ENCODE measurements at regions not wholly inside any gene's neighbourhood (a gene's known extent, or its start where the extent isn't known, plus 50 kb on each side); places are given as distances from the start of the nearest gene placed in this dataset.
"Not testable (repeated sequence)": the region's sequence is repeated elsewhere in the genome, so short reads cannot be mapped to it uniquely, and the experiment has no call there.

DNA sequence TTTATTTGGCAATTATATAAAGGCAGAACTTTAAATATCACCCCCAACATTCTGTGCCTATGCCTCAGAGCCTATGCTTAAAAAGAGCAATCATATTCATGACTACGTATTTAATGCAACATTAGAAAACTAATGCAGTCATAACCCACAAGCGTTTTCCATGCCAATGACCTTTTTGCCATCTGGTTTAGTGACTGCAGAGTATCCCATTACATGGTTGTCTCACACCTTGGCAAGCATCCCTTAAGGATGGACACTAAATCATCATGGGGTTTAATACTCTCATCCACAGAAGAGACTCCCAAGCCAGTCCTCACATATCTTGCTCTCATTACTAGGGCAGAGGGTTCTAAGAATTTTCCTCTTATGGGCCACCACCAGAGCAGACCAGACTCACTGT is 188.2 kb upstream of the PLGLB2 start:
- H3K4me3 ChIP-seq (ENCODE audit: low read depth, low read length); in situ Hi-C loops (cut with HindIII; ENCODE audit: low pct_ligation_motif_present, low sequenced_read_pairs); H3K36me3 ChIP-seq (replicated peaks): not testable (repeated sequence)

GRCh38 chr2:87565116-87565515 is 182.8 kb upstream of the PLGLB2 start:
- DNase-seq; in situ Hi-C loops (cut with HindIII; ENCODE audit: low pct_ligation_motif_present, low sequenced_read_pairs); H3K27me3 ChIP-seq (replicated peaks); H3K36me3 ChIP-seq (replicated peaks); H3K4me3 ChIP-seq (ENCODE audit: low read depth, low read length): not testable (repeated sequence)
- peak overlapping the region; percentile 31 for H3K27ac ChIP-seq

More for the DNA sequence above, 188.2 kb upstream of the PLGLB2 start:
- not testable (repeated sequence) for H3K27ac ChIP-seq; DNase-seq; H3K27me3 ChIP-seq (replicated peaks)

DNA sequence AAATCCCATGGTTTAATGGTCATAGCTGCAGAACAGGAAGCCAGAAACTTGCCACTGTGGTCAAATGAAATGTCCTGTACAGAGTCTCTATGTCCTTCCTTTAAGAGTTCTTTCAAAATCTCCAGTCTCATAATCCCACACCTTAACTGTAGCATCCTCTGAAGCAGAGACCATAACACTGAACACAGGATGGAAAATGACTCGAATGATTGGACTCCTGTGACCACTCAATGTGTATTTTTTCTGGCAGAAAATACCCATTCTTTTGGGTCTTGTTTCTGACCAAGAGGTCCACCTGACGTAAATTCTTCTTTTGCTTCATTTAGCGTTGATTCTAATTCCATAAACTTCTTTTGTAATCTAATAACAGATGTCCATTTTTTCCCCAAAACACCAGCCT is 181.4 kb upstream of the PLGLB2 start:
- DNase-seq; H3K4me3 ChIP-seq (ENCODE audit: low read depth, low read length); H3K27ac ChIP-seq; H3K27me3 ChIP-seq (replicated peaks); H3K36me3 ChIP-seq (replicated peaks); in situ Hi-C loops (cut with HindIII; ENCODE audit: low pct_ligation_motif_present, low sequenced_read_pairs): not testable (repeated sequence)

- H3K27me3 ChIP-seq (replicated peaks); DNase-seq; H3K27ac ChIP-seq; H3K36me3 ChIP-seq (replicated peaks); in situ Hi-C loops (cut with HindIII; ENCODE audit: low pct_ligation_motif_present, low sequenced_read_pairs); H3K4me3 ChIP-seq (ENCODE audit: low read depth, low read length): not testable (repeated sequence)
Measured at GRCh38 chr2:87567093-87567492, 180.8 kb upstream of the PLGLB2 start.

GRCh38 chr2:87567912-87568311 is 180.0 kb upstream of the PLGLB2 start:
- in situ Hi-C loops (cut with HindIII; ENCODE audit: low pct_ligation_motif_present, low sequenced_read_pairs); H3K27me3 ChIP-seq (replicated peaks); H3K36me3 ChIP-seq (replicated peaks); DNase-seq; H3K27ac ChIP-seq; H3K4me3 ChIP-seq (ENCODE audit: low read depth, low read length): not testable (repeated sequence)

GRCh38 chr2:87568554-87569278 is 179.2 kb upstream of the PLGLB2 start:
- in situ Hi-C loops (cut with HindIII; ENCODE audit: low pct_ligation_motif_present, low sequenced_read_pairs); H3K27ac ChIP-seq; H3K36me3 ChIP-seq (replicated peaks); H3K4me3 ChIP-seq (ENCODE audit: low read depth, low read length); DNase-seq; H3K27me3 ChIP-seq (replicated peaks): not testable (repeated sequence)

GRCh38 chr2:87569689-87570397 is 178.0 kb upstream of the PLGLB2 start:
- DNase-seq; in situ Hi-C loops (cut with HindIII; ENCODE audit: low pct_ligation_motif_present, low sequenced_read_pairs); H3K27ac ChIP-seq; H3K4me3 ChIP-seq (ENCODE audit: low read depth, low read length); H3K36me3 ChIP-seq (replicated peaks); H3K27me3 ChIP-seq (replicated peaks): not testable (repeated sequence)

DNA sequence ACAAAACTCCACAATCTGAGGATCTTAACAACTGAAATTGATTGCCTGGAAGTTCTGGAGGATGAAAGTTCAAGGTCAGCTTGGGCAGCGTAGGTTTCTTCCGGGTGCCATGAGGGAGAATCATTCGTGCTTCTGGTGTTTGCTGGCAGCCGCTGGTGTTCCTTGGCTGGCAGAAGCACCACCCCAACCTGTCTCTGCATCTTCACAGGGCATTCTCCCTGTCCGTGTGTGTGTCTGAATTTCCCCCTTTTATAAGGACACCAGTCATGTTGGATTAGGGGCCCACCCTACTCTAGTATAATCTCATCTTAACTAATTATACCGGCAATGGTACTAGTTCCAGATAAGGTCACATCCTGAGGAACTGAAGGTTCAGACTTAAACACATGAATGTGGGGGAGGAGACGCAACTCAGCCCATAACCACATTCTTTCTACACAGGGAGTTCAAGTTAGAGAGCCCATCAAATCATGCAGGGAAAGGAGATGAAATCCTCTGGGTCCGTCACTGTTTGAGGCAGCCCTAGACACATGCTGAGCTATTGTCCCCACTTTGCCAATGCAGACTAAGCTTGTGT is 175.9 kb upstream of the PLGLB2 start:
- H3K36me3 ChIP-seq (replicated peaks); H3K27me3 ChIP-seq (replicated peaks); H3K4me3 ChIP-seq (ENCODE audit: low read depth, low read length); DNase-seq; in situ Hi-C loops (cut with HindIII; ENCODE audit: low pct_ligation_motif_present, low sequenced_read_pairs); H3K27ac ChIP-seq: not testable (repeated sequence)

- in situ Hi-C loops (cut with HindIII; ENCODE audit: low pct_ligation_motif_present, low sequenced_read_pairs); H3K4me3 ChIP-seq (ENCODE audit: low read depth, low read length); H3K27ac ChIP-seq; H3K27me3 ChIP-seq (replicated peaks); H3K36me3 ChIP-seq (replicated peaks); DNase-seq: not testable (repeated sequence)
Measured at GRCh38 chr2:87572906-87573305, 175.0 kb upstream of the PLGLB2 start.

DNA sequence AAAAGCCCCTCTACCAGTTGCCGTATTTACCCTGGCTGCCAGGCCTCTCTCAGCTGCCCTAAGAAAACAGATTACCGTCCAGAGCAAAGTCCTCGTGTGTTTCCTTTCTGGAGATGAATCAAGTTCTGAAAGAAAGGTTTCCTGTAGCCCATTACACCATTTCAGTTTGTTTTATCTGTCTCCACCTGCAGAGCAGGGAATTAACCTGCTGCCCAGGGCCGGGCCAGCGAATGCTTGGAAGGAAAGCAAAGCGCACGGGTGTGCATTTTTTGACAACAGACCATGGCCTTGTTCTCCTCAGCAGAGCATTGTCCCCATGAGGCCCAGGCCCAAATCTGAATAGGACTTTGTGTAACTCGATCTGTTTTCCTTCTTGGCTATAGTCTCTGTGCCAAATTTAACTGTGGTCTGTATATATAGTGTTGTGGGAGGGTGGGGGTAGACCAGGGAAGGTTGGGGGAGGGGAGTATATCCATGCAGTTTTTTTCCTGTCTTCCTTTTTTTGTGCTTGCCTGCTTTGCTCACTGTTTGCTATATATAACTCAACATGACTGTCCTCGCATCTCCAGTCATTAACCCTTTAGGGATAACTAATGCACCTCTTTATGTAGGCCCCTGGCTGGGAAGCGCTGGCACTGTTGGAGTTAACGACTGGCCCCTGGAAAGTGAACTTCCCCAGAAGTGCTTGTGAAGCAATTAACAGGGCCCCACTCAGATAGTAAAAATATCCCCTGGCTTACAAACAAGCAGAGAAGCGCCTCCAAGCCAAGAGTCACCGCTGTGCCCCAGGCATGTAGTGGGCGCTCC is 174.3 kb upstream of the PLGLB2 start:
- DNase-seq; in situ Hi-C loops (cut with HindIII; ENCODE audit: low pct_ligation_motif_present, low sequenced_read_pairs); H3K36me3 ChIP-seq (replicated peaks); H3K27me3 ChIP-seq (replicated peaks); H3K27ac ChIP-seq; H3K4me3 ChIP-seq (ENCODE audit: low read depth, low read length): not testable (repeated sequence)

DNA sequence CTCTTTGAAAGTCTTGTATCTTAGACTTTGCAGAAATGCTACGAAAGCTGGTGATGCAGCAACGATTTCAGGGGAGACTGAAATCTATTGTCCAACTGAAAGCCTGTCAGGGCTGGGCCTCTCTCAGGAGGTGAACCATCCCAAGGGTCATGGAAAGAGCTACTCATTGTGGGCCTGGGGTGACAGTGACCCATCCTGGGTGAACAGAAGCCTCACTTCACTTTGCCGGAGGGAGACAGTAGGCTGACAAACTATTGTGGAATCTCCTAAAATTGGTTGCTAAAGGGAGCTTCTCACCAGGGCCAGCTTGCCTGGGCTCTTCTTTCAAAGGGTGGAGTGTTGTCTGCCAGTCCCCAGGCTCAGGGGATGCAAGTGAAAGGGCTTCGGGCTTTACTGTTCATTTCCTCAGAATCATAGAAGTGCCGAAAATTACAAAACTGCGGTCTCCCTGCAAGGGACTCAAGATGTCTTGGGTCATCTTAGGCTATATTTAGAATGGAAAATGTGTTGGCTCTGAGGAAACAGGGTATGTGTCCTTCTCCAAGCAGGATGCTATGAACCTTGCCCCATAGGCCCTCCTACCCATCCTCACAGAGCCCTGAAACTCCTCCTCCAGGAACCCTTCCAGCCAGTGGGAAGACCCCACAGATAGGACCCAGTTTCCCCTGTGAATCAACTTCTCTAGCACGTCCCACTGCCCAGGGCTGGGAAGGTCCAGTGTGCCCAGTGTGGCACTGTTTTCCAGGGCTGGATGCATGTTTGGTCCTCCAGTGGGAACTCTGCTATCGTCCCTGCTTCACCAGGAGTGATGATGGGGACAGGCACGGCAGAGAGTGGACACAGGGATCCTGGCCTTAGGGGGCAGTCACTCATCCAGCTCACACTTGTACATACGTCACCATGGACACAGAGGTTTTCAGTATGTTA is 173.4 kb upstream of the PLGLB2 start:
- in situ Hi-C loops (cut with HindIII; ENCODE audit: low pct_ligation_motif_present, low sequenced_read_pairs): not testable (repeated sequence)

GRCh38 chr2:87575138-87575537 is 172.7 kb upstream of the PLGLB2 start:
- H3K27ac ChIP-seq; H3K27me3 ChIP-seq (replicated peaks); DNase-seq; H3K4me3 ChIP-seq (ENCODE audit: low read depth, low read length); H3K36me3 ChIP-seq (replicated peaks); in situ Hi-C loops (cut with HindIII; ENCODE audit: low pct_ligation_motif_present, low sequenced_read_pairs): not testable (repeated sequence)

More for the DNA sequence above, 173.4 kb upstream of the PLGLB2 start:
- H3K4me3 ChIP-seq (ENCODE audit: low read depth, low read length); H3K36me3 ChIP-seq (replicated peaks); DNase-seq; H3K27me3 ChIP-seq (replicated peaks); H3K27ac ChIP-seq: not testable (repeated sequence)

DNA sequence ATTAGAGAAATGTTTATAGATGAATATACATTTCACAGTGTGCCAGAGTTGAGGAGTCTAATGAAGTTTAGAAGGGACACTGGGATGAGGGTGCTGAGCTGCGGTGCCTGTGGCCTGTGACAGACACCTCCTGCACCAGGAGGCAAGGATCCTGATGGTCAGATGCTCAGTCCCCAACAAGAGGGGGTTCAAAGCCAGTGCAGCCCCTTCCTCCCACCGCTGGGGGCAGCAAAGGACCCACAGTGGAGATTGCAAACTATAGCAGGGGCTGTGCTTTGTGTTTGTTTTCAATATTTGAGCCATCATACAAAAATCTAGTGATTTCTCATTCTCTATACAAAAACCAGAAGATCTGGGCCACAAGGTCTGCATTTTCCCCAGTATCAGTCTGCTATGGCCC is 170.5 kb upstream of the PLGLB2 start:
- in situ Hi-C loops (cut with HindIII; ENCODE audit: low pct_ligation_motif_present, low sequenced_read_pairs); H3K27me3 ChIP-seq (replicated peaks); H3K4me3 ChIP-seq (ENCODE audit: low read depth, low read length); H3K36me3 ChIP-seq (replicated peaks); DNase-seq; H3K27ac ChIP-seq: not testable (repeated sequence)
